NT2/D1 (cell line): ENCODE measurements at regions not wholly inside any gene's neighbourhood (a gene's known extent, or its start where the extent isn't known, plus 50 kb on each side); places are given as distances from the start of the nearest gene placed in this dataset.

Experiments
- SUZ12 ChIP-seq: IDR thresholded peaks from 2 replicates; pipeline ENCODE4 v1.6.1; 2011; ENCODE audit not compliant: insufficient read length, insufficient read depth; ENCODE audit errors: extremely low read depth
- ZNF274 ChIP-seq: IDR thresholded peaks from 2 replicates; pipeline ENCODE4 v1.6.1; 2011; ENCODE audit warnings: mild to moderate bottlenecking, low read depth, low read length

DNA sequence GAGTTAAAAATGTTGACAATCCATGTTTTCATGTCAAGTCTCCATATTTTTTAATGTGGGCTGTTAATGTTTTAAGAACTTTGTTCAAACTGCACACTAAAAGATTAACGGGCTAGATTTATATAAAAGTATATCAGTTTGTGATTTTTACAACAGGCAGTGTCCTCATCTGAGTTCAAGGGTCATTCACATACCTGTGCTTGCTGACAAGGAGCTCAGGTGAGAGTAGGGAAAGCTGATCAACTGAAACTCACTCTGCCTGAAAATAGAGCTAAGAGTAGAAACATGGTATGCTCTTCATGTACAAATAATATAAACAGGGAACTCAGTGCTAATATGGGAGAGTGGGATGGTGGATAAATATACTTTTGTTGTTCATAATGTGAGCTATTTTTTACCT, 102.3 kb upstream of the DKK2 start:
- TF ChIP-seq ZNF274 (no peak), SUZ12 (no peak)
